Tibial nerve (tissue), 4 donors: ENCODE measurements at regions not wholly inside any gene's neighbourhood (a gene's known extent, or its start where the extent isn't known, plus 50 kb on each side); places are given as distances from the start of the nearest gene placed in this dataset.

ENCODE experiments used
- DNase-seq, 2 donors: peaks; one replicate each; pipeline ENCODE4 v3.0.0-alpha.2; 2019; ENCODE audit warnings: low spot score in 2 of 2
- H3K27ac ChIP-seq, 4 donors: fragments of 200-600 bp; sonication (generic) in 3 of 4; one replicate each; pipeline ENCODE4 v1.5.1; 2017 to 2019; ENCODE audit warnings: mild to moderate bottlenecking in 1 of 4
- H3K27me3 ChIP-seq, 2 donors: fragments of 200-600 bp; sonication (generic) in 1 of 2; one replicate each; pipeline versions ENCODE4 v1.5.1 to v1.6.0; 2017 to 2019
- H3K36me3 ChIP-seq, 3 donors: fragments of 200-600 bp; sonication (generic); one replicate each; pipeline ENCODE4 v1.5.1; 2018 to 2019
- H3K4me1 ChIP-seq, 4 donors: fragments of 200-600 bp; sonication (generic) in 3 of 4; one replicate each; pipeline ENCODE4 v1.5.1; 2017 to 2019
- H3K4me3 ChIP-seq, 4 donors: fragments of 200-600 bp; sonication (generic) in 3 of 4; one replicate each; pipeline ENCODE4 v1.5.1; 2017 to 2019; ENCODE audit warnings: mild to moderate bottlenecking in 1 of 4, moderate library complexity in 1 of 4
- H3K9me3 ChIP-seq, 4 donors: fragments of 200-600 bp; sonication (generic) in 3 of 4; one replicate each; pipeline ENCODE4 v1.5.1; 2017 to 2019
- EP300 ChIP-seq, 2 donors: sonication (generic); formaldehyde crosslinking; IDR thresholded peaks; one replicate each; pipeline ENCODE4 v1.6.1; 2017; ENCODE audit warnings: antibody characterized with exemption in 2 of 2, mild to moderate bottlenecking in 1 of 2
- POLR2A ChIP-seq, 2 donors: fragments of 450-650 bp; IDR thresholded peaks; one replicate each; pipeline ENCODE4 v1.6.1; 2017; ENCODE audit warnings: antibody characterized with exemption in 2 of 2, mild to moderate bottlenecking in 2 of 2, moderate library complexity in 2 of 2
- WGBS, 2 donors: methylation state at CpG; one replicate each; pipeline ENCODE4 v1.1.5; 2018; 5-methylcytosine and 5-hydroxymethylcytosine counted together
- TF ChIP-seq, protein P1 (sequence below), 5 experiments: fragments of 200-600 bp in 3 of 5; fragments of 450-650 bp in 2 of 5; sonication (generic) in 3 of 5; IDR thresholded peaks; one replicate each; pipeline ENCODE4 v1.5.1; 2016 to 2019; ENCODE audit warnings: antibody characterized with exemption in 5 of 5, mild to moderate bottlenecking in 3 of 5, moderate library complexity in 2 of 5

DNA sequence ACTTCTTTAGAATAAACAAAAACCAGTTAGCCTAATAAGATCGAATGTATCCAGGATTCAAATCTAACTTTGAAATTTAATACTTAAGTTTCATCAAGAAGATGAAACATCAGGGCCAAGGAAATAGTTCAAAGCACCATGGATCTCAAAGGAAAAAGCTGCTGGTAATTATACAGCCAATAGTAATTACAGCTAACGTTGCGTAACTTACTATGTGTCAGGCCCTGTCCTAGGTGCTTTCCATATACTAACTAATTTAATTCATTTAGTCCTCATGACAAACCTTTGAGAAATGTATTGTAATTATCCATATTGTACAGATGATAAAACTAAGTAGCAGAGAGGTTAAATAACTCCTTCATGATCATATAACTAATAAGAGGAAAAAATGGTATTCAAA is 598.6 kb downstream of the NYAP2 start:
- Histone ChIP-seq H3K27me3 (no peaks in the 10 kb centered on the region), H3K4me3 (no peak overlapping the region), H3K9me3 (no peaks in the 10 kb centered on the region), H3K4me1 (peaks cover 0 to 2% (median 0%) of the 10 kb centered on the region in 4 donors), H3K27ac (no peak overlapping the region), H3K36me3 (no peaks in the 10 kb centered on the region)
- no peak for DNase-seq
- WGBS, 2 donors = 91 to 95% methylated on average over 3 of the region's 3 CpGs
- TF ChIP-seq POLR2A (IDR thresholded peaks at IDR 0.05) (no peak), EP300 (IDR thresholded peaks at IDR 0.05) (no peak)
- TF ChIP-seq, protein P1, sequence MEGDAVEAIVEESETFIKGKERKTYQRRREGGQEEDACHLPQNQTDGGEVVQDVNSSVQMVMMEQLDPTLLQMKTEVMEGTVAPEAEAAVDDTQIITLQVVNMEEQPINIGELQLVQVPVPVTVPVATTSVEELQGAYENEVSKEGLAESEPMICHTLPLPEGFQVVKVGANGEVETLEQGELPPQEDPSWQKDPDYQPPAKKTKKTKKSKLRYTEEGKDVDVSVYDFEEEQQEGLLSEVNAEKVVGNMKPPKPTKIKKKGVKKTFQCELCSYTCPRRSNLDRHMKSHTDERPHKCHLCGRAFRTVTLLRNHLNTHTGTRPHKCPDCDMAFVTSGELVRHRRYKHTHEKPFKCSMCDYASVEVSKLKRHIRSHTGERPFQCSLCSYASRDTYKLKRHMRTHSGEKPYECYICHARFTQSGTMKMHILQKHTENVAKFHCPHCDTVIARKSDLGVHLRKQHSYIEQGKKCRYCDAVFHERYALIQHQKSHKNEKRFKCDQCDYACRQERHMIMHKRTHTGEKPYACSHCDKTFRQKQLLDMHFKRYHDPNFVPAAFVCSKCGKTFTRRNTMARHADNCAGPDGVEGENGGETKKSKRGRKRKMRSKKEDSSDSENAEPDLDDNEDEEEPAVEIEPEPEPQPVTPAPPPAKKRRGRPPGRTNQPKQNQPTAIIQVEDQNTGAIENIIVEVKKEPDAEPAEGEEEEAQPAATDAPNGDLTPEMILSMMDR (IDR thresholded peaks at IDR 0.05) = no peak

DNA sequence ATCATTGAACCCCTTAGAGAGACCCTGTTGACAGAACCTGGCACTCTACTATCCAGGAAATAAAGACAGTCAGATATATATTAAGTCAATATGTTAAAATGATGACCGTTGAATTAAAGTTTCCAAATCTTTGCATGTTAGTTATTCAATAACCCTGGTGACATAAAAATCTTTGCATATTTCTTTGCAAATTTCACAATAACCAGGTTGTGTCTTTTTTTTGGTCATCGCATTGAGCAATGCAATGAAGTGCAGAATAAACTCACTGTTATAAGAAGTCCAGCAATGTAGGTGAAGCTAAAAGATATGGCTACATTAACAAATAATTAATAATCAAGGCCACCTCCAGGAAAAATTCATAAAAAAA is 596.9 kb downstream of the NYAP2 start:
- TF ChIP-seq EP300 (IDR thresholded peaks at IDR 0.05) (no peak), POLR2A (IDR thresholded peaks at IDR 0.05) (no peak)
- TF ChIP-seq, protein P1 (IDR thresholded peaks at IDR 0.05) = no peak
- Histone ChIP-seq H3K4me3 (no peak overlapping the region), H3K27ac (no peak overlapping the region), H3K9me3 (no peaks in the 10 kb centered on the region), H3K36me3 (no peaks in the 10 kb centered on the region), H3K27me3 (no peaks in the 10 kb centered on the region), H3K4me1 (peaks cover 0 to 2% (median 0%) of the 10 kb centered on the region in 4 donors)
- DNase-seq = no peak
- WGBS, 2 donors = 94 to 95% methylated on average over 2 of the region's 2 CpGs

DNA sequence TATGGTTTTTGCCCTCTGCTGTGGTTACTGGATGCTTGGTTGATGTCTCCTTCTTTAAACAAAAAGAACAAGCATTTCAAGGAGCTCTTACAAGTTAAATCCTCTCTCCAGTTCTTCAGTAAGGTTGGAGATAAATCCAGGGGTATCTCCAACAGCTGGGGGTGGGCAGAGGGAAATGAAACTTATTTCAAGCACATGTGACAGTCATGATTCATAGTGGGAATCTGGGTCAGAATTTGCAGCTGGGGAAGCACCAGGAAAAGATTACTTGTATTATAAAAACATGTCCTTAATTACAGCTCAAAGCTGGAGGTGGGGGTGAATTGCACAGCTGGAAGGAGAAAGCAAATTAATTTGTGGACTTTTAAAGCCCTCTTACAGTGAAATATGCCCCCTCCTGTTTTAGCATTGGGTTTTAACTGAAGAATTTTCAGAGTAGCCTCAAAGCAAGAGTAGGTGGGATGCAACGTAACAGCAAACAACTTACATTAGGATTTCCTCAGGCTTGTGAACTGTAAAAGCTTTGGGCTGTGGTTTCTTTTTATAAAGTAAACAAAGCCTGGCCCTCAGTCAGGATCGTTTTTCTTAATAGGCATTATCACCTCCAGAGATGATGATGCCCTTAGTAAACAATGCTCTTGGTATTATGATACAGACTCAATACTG is 596.4 kb downstream of the NYAP2 start:
- no peaks in the 10 kb centered on the region for H3K27me3 ChIP-seq
- no peaks in the 10 kb centered on the region for H3K9me3 ChIP-seq
- no peak overlapping the region for H3K27ac ChIP-seq
- peaks cover 0 to 2% (median 0%) of the 10 kb centered on the region in 4 donors for H3K4me1 ChIP-seq
- WGBS, 2 donors = 57 to 59% methylated on average over 2 of the region's 2 CpGs
- H3K36me3 ChIP-seq = no peaks in the 10 kb centered on the region
- TF ChIP-seq POLR2A (IDR thresholded peaks at IDR 0.05) = no peak
- TF ChIP-seq, protein P1 (IDR thresholded peaks at IDR 0.05) = no peak
- no peak for TF ChIP-seq EP300 (IDR thresholded peaks at IDR 0.05)
- no peak for DNase-seq
- no peak overlapping the region for H3K4me3 ChIP-seq

DNA sequence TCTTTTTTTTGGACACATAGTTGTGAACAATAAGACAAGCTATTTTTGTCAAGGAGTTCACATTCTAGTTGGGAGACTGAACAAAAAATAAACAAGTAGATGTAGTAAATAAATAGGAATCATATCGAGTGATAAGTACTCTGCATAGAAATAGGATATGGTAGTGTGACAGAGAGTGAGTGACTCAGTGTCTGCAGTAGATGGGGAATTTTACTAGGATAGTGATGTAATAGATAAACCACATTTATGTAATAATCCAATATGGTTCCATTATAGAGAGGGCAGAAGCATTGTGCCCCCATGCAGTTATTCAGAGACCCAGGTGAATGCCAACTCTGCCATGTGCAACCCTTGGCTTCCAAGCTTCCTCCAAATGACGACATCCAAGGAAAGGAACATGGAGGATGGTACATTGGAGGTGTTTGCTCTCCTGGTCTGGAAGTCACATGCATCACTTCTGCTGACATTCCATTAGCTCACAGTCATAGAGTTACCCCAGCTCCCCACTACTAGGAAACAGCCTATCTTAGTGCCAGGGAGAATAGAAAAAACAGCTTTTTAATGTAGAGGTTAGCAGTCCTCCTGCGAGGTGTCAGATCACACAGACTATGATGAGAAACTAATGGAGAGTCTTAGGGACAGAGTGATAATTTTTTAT is 595.4 kb downstream of the NYAP2 start:
- TF ChIP-seq POLR2A (IDR thresholded peaks at IDR 0.05) (no peak), EP300 (IDR thresholded peaks at IDR 0.05) (no peak)
- TF ChIP-seq, protein P1 (IDR thresholded peaks at IDR 0.05) = no peak
- DNase-seq = no peak
- 93 to 95% methylated on average over 3 of the region's 3 CpGs for WGBS, 2 donors
- H3K27ac ChIP-seq = no peak overlapping the region
- H3K4me3 ChIP-seq = no peak overlapping the region
- peaks cover 0 to 2% (median 0%) of the 10 kb centered on the region in 4 donors for H3K4me1 ChIP-seq
- H3K9me3 ChIP-seq = no peaks in the 10 kb centered on the region
- H3K27me3 ChIP-seq = no peaks in the 10 kb centered on the region
- no peaks in the 10 kb centered on the region for H3K36me3 ChIP-seq

DNA sequence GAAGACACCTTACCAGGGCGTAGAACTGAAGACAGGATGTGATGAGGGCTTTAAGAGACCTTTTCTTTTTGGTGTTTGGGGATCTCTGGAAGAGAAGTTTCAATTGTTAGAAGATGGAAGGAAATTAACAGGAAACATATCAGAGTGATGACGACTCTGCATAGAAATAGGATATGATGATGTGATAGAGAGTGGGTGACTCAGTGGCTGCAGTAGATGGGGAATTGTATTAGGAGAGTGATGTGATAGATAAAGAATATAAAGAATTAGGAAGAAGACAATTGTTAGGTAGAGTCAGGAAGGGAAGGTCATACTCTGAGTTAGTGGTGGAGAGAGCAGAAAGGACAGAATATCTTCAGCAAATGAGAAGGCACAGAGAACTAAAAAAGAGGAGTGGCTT is 593.9 kb downstream of the NYAP2 start:
- Histone ChIP-seq H3K27ac (no peak overlapping the region), H3K4me1 (peaks cover 0 to 2% (median 0%) of the 10 kb centered on the region in 4 donors), H3K9me3 (no peaks in the 10 kb centered on the region), H3K27me3 (no peaks in the 10 kb centered on the region), H3K4me3 (no peak overlapping the region), H3K36me3 (no peaks in the 10 kb centered on the region)
- no peak for DNase-seq
- TF ChIP-seq EP300 (IDR thresholded peaks at IDR 0.05) (no peak), POLR2A (IDR thresholded peaks at IDR 0.05) (no peak)
- TF ChIP-seq, protein P1 (IDR thresholded peaks at IDR 0.05) = no peak
- 80 to 81% methylated on average over 2 of the region's 2 CpGs for WGBS, 2 donors
